ENCODE measurements at regions not wholly inside any gene's neighbourhood (a gene's known extent, or its start where the extent isn't known, plus 50 kb on each side); places are given as distances from the start of the nearest gene placed in this dataset.
"Not testable (repeated sequence)": the region's sequence is repeated elsewhere in the genome, so short reads cannot be mapped to it uniquely, and the experiment has no call there.

GRCh38 chr2:95765925-95766910 is 174.4 kb downstream of the TRIM43 start:
- not testable (repeated sequence) for DNase-seq (ENCODE audit: low spot score)

- not testable (repeated sequence) for DNase-seq (ENCODE audit: low spot score)
Observed at GRCh38 chr2:95767531-95767930, 175.7 kb downstream of the TRIM43 start.

- DNase-seq (ENCODE audit: low spot score): not testable (repeated sequence)
Observed at GRCh38 chr2:95767950-95768349, 176.1 kb downstream of the TRIM43 start.

- not testable (repeated sequence) for DNase-seq (ENCODE audit: low spot score)
Observed at GRCh38 chr2:95769256-95769655, 177.5 kb downstream of the TRIM43 start.

DNA sequence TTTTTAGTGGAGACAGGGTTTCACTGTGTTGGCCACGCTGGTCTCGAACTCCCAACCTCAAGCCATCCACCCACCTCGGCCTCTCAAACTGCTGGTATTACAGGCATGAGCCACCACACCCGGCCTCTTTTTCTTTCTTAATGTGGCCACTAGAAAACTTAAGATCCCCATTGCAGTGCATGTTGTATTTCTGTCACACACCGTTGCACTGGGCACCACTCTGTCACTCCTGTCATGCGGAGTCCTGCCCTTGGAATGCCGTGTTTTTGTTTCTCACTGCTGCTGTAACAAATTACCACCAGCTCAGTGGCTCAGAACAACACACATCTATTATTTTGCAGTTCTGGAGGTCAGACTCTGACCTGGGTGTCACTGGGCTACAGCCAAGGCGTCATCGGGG is 178.9 kb downstream of the TRIM43 start:
- not testable (repeated sequence) for DNase-seq (ENCODE audit: low spot score)

GRCh38 chr2:95774322-95775192 is 182.8 kb downstream of the TRIM43 start:
- not testable (repeated sequence) for DNase-seq (ENCODE audit: low spot score)

DNA sequence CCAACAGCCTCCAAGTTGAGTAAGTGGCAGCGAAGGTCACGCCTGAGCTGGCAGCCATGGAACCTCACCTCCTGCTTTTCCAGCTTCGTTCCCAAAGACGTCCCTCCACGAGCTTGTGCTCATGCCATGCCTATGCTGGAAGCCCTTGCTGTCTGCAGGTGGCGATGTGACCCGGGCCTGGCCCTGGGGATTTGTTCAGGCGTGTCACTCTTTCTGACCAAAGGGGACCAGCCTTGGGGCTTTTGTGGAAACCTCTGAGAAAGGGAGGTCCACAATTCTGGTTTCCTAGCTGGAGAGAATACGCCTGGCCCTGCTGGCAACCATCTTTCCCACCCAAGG is 183.4 kb downstream of the TRIM43 start:
- DNase-seq (ENCODE audit: low spot score): not testable (repeated sequence)
